ENCODE measurements at regions not wholly inside any gene's neighbourhood (a gene's known extent, or its start where the extent isn't known, plus 50 kb on each side); places are given as distances from the start of the nearest gene placed in this dataset.
"Not testable (repeated sequence)": the region's sequence is repeated elsewhere in the genome, so short reads cannot be mapped to it uniquely, and the experiment has no call there.

DNA sequence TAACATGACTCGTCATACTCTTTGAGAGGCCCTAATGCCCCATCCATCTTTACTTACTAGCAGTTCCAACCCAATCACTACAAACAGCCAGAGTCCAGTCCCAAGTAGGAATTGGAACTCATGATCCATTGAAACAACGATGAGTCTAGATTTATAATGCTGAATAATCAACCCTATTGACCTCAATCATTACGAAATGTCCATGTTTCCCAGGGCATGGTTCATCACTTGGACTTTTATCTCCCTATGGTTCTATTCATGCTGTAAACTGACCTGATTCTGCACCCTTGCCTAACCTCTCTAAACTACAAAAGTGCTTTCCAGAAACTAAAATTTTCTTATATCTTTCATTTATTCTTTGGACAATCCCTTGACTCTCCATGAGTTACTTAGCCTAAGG, 840.0 kb upstream of the B3GALT2 start:
- DNase-seq = no peak

DNA sequence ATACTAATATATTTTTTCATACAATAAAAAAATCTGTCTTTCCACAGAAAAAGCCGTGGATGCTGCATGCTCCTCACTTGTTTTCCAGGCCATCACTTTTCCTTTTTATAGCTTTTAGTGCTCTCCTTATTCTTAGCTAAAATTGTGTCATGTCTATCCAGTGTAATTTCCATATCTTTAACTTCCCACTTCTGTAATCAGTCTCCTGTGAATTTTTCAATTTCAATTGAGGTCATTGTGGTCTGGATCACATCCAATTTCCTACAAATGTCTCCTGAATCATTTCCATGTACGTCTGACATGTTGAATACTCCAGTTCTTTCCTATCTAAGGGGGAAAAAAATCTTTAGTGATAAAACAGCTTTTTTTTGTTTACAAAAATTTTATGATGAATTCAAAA, 838.2 kb upstream of the B3GALT2 start:
- DNase-seq = no peak

DNA sequence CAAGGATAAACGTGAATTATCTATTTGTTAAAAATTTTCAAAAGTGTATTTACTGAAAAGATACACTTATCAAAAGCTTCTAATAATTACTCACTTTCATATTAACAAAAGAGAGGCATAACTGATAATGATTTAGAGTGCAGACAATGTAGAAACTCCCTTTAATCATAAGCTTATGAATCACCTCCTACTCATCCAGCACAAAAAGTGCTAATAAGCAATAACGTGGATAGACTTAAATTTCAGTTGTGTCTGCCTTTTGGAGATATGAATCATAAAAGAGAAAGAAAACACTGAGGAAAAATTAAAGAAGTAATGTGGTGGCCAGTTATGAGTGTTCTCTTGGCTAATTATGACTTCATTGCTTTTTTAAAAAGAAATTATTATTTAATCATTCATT, 827.6 kb upstream of the B3GALT2 start:
- DNase-seq = no peak

DNA sequence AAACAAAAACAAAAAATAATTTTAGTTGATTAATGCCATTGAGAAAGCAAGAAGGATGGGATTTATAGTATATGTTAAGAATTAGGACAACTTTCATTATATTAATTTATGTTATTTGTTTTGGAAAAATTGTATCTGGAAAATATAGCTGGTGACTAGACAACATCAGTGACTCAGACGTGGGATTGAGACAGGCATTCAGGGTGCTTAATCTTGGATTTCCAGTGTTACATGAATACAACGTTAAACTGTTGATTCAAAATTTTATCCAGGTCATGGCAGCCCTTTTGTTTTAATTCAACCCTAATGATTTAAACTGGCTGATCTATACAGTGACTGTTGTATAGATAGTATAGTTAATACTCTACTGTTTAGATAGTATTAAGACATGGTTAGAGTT, 827.1 kb upstream of the B3GALT2 start:
- DNase-seq = no peak

DNA sequence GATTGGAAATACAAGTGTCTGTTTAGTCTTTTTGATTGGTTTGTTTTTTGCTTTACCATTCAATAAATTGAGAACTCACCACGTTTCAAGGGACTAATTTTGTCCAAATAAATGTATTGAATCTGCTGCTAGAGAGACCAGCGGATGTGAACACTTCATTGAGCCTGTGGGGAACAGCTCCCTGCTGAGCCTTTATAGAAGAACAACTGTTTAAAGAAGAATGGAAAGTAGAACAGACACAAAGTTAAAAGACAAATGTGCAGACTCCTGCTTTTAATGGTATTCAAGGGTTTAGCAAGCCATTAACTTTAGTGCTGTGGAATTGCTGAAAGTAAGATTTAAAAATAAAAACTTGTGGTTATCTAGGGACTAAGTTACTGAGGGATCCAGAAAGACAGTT, 817.7 kb upstream of the B3GALT2 start:
- DNase-seq = no peak

DNA sequence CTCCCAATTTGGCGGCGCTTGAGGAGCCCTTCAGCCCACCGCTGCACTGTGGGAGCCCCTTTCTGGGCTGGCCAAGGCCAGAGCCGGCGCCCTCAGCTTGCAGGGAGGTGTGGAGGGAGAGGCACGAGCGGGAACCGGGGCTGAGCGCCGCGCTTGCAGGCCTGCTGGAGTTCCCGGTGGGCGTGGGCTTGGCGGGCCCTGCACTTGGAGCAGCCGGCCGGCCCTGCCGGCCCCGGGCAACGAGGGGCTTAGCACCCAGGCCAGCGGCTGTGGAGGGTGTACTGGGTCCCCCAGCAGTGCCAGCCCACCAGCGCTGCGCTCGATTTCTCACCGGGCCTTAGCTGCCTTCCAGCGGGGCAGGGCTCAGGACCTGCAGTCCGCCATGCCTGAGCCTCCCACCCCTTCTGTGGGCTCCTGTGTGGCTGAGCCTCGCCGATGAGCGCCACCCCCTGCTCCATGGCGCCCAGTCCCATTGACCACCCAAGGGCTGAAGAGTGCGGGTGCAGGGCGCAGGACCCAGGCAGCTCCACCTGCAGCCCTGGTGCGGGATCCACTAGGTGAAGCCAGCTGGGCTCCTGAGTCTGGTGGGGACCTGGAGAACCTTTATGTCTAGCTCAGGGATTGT, 815.4 kb upstream of the B3GALT2 start:
- DNase-seq = not testable (repeated sequence)

DNA sequence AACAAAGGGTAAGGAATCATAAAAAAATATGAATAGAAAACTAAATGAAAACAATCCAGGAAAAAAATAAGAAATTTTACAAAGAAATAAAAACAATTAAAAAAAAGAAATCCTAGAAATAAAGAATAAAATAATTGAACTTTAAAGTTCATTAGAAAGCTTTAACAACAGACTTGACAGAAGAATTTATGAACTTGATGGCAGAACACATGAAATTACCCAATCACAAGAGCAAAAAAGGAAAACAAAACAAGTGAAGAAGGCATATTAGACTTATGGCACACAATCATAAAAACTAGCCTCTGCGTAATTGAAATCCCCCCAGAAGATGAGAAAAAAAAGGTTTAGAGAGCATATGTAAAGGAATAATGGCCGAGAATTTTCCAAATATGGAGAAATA, 802.5 kb upstream of the B3GALT2 start:
- DNase-seq = no peak

DNA sequence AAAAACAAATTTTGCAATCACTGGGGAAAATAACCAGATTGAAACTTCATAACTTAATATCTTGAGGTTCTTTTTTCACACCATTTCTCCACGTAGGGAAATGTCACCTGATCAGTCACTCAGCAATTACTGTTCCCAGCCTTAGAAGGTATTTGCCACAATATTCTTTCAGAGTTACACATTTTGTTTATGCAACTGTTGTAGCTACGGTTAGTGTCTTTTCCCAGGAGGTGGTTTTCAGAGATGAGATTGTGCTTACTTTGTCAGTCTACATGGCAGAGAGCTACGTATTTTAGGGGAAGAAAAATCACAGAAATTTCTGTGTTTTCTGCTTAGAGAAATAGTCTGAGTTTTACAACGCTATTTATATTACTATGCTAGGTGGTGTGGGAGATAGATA, 792.8 kb upstream of the B3GALT2 start:
- DNase-seq = no peak

DNA sequence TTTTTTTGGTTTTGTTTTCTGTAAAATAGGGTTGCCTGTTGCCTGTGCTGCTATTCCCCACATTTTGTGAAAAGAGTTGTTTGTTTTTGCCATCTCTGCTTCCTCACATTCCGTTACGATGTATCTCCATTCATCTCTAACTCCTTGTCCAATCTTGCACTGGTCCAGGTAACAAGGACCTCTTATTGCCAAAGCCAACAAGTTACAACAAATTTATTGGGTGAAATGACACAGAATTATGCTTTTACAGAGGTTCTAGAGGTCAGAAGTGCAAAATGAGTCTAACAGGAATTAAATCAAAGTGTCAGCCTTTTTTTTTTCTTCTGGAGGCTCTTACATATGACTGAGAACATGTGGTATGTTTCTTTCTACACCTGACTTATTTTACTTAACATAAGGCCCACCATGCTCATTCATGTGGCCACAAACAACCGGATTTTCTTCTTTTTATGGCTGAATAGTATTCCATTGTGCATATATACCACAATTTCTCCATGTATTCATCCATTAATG, 787.9 kb upstream of the B3GALT2 start:
- no peak for DNase-seq

DNA sequence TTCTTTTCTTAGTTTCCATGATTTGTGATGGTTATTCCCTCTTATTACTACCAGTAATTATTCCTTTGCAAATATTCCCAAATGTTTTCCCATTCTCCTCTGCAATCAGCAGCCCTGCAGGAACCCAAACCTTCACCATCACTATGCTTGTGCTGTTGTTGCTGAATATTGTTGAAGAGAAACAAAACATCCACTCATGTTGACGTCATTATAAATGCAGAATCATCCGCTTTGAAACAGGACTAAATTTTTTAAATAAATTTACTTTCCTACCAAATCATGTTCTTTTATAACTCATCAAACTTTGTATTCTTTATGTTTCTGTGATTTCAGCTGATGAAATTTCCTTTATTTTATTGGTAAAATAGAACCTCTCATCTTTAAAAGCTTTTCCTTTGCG, 787.0 kb upstream of the B3GALT2 start:
- DNase-seq = no peak

DNA sequence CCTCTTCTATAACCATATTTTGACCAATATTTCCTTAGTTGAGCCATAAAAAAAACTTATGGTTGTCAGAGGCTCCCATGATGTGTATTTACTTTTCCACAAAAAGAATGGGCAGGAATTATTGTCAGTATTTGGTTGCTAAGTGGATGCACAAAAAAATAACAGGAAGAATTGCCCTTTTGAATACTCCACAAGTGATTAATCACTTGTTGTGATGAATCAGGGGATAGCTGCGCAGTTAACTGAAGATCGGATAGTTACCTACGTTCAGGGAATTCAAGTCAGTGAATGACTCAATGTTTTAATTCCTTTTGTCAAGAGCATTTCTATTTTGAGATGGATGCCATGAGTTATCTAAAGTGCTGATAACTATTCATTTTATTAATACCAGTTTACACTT, 785.2 kb upstream of the B3GALT2 start:
- DNase-seq = no peak

DNA sequence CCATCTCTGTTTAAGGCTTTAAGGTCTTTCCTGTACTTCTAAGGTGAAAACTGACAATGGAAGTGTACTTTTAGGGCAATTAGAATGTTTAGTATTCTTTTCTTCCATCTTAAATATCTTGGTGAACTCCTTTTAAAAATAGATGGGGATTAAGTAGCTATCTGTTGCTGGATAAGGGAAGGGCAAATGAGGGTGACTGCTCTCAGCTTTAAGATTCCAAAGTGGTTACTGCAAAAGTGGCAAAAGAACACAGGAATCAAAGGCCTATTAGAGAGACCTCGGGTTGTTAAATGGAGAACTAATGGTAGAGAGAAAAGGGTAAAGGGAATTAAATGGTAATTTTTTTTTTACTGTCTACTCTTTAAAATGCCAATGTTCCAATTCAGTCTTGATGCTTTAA, 774.1 kb upstream of the B3GALT2 start:
- DNase-seq = no peak

DNA sequence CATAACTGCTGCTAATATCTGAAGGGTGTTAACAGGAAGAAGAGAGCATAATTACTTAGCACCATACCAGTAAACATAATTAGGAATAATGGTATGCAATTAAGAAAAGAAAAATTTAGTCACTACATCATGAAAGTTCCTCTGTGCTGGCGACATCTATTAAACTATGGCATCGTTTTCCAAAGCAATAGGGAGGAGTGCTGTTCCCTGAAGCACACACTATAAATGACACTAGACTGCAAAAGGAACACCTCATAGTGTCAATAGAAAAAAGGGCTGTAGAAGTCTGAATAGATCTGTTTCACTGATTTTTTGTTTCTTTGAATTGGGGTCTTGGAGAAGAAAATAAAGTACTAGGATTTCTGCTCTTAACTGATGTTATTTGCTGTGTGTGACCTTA, 773.6 kb upstream of the B3GALT2 start:
- no peak for DNase-seq

DNA sequence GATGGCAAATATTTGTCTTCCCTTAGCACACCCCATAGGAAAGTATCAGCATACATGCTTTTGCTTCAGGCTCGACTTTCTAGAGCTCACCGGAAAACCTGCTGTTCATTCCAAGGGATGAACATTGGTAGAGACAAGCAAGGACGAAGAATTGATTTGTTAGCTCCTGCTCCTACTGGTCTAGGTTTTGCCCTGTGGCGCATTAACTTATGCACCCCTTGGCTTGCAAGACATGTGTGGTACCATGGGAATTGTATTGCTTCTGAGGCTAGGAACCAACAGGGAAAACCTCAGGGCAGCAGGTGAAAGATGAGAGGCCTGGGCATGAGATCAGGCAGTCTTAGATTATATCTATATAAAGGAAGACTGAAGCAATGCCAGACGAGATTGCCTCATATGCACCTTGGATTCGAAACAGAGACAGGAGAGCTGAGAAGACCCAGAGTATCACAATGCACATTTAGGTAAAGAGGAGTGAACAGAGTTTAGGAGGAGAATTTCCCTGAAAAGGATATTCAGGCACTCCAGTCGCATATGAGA, 771.2 kb upstream of the B3GALT2 start:
- DNase-seq = no peak

DNA sequence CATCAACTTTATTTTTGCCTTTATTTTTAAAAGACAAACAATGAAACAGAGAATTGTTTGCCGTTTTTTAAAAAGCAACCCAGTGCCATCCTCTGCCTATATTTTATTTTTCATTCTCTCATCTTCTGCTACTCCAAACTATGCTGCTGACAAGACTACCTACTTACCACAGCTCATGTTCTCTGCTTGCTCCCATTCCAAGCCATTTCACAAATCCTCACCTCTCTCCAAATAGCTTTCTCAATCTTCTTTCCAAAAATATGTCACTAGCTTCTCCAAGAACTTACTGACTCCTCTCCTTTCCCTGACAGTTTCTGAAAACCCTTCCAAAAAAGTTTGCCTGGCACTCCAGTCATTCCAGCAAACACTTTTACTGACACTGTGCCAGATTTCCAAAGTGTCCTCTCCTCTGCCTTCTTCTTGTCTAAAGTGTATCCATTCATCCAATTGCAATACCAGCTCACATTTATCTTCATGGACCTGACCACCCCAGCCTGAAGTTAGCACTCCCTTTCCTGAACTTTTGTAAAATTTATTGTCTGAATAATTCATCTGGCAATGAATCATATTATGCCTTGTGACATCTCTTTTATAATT, 766.5 kb upstream of the B3GALT2 start:
- no peak for DNase-seq

DNA sequence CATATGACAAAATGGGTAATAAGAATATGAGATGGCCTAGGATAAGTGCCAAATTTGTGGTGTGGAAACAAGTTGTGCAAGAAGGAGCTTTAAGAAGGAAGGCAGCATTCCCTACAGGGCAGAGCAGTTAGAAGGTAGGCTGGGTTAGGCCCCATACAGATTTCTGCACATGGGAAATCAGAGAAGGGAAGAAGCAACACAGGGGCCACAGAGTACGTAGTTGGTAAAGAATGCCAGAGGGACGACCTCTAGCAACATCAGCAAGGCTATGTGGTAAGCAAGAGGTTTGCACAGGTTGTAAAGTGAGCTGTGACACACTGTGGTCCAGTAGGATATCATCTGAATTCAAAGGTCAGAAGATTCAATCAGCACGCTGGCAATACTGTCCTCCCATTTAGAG, 765.6 kb upstream of the B3GALT2 start:
- DNase-seq = no peak

DNA sequence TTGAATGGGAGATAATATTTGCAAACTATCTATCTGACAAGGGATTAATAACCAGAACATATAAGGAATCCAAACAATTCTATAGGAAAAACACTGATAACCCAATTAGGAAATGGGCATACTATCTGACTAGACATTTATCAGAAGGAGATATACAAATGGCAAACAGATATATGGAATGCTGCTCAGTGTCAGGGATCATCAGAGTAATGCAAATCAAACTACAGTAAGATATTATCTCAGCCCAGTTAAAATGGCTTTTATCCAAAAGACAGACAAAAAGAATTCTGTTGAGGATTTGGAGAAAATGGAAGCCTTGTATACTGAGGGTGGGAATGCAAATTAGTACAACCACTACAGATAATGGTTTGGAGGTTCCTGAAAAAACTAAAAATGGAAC, 758.0 kb upstream of the B3GALT2 start:
- no peak for DNase-seq

DNA sequence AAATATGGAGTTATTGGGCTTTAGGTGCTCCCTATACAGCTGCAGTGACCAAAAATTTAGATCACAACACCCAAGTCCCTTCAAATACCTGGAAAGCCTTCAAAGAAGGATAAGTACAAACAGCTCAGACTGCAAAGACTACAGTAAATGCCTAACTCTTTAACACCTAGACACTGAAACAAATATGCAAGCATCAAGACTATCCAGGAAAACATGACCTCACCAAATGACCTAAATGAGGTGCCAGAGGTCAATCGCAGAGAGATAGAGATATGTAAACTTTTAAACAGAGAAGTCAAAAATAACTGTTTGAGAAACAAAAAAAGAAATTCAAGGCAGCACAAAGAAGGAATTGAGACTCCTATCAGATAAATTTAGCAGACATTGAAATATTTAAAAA, 753.8 kb upstream of the B3GALT2 start:
- DNase-seq = no peak

DNA sequence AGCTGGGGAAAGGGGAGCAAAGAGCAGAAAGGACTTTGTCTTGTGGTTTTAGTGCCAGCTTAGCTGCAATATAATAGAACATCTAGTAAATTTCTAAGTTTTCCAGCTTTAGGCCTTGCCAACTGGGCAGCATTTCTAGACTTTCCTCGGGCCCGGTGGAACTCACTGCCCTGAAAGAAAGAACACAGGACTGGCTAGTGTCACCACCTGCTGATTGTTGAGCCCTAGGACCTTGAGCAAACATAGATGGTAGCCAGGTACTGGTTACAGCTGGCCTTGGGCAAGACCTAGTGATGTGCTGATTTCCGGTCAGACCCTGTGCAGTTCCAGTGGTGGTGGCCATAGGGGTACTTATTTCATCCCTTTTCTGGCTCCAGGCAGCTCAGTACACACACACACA, 753.2 kb upstream of the B3GALT2 start:
- DNase-seq = no peak

DNA sequence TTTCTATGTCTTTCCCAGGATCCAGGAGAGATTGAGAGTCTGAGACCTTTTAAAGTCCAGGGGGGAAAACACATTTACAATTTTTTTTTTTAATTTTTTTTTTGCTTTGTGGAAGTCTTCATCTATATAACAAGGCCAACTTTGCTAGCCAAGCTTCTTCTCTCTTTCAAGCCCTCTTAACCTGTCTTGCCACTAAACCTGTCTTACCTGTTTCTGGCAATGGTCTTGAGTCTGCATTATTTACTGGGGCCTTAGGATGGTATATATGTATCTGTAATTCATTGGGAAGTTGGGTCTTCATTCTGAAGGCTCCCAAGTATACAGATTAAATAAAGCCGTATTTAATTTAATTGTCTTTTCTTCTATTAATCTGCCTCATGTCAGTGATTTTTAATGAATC, 750.9 kb upstream of the B3GALT2 start:
- DNase-seq = no peak

DNA sequence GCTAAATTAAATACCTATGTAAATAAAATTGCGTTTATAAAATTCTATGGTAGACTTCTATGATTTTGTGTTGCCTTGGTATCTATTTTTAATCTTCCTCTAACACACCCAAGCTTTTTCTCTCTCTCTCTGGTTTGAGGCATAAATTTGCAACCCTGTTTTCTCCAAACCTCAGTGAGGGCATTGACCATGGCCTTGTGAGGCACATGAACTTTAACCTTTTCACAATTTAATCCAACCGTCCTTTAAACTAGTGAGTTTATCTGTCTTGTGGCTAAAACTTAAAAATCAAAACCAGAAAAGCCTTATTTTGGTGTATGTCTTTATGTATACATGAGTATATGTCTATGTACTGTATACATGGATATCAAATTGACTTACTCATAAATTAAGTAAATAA, 746.6 kb upstream of the B3GALT2 start:
- DNase-seq = no peak

DNA sequence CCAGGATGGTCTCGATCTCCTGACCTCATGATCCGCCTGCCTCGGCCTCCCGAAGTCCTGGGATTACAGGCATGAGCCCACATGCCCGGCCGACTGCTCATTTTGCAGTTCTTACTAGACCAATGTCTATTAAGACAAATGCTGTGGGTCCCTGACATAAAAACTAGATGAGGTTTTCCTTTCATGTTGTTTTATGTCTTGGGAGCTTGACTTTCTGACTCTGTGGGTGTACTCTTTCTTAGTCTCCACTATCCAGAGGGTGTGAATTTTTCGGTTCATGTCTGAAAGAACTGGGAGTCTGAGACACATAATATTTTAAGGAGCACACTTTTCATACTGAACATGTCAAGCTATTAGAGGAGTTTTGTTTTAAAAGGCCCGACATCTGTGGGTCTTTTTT, 744.9 kb upstream of the B3GALT2 start:
- DNase-seq = no peak

DNA sequence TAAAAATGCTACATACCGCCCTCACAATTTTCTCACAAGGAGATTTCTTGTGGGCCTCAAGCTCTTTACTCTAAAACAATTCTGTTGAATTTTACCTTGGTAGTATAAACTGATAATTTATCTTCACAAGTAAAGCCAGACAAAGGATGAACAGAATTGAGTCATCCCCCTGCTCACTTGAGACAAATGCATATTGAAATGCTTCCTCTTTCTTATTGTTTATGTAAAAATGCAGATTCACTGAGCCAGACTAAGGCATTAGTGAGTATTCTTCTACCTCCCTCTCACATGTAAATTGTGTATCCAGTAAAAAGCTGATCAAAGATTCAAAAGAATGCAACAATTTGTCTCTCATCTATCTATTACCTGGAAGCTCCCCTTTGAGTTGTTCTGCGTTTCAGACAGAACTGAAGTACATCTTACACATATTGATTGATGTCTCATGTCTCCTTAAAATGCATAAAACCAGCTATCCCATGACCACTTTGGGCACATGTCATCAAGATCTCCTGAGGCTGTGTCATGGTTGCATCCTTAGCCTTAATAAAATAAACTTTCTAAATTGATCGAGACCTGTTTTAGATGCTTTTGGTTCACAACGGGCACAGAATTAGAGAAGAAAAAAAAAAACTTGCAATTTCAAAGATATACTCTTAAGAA, 743.1 kb upstream of the B3GALT2 start:
- DNase-seq = no peak

DNA sequence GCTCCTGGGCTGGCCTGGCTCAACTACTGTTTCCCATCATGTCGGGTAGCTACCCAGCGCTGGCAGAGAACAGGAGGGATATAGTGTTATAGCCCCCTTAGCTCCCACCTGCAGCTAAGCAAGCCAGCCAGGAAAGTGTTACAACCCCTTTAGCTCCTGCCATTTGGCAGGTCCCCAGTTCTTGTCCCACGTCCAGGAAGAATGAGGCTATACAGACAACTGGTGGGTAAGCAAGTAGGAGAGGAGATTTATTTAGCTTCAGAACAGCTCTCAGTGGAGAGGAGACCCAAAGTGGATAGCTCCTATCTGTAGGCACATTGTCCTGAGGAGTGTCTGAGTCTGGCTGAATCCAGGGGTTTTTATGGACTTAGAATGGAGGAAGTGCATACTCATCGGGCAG, 741.1 kb upstream of the B3GALT2 start:
- DNase-seq = no peak

Data from NCI-H1417 treated with DMSO at 0.1 percent for 48 hours (cell line).